Lower lobe of right lung (tissue), 2 donors: ENCODE measurements at regions not wholly inside any gene's neighbourhood (a gene's known extent, or its start where the extent isn't known, plus 50 kb on each side); places are given as distances from the start of the nearest gene placed in this dataset.

Experiments
- ATAC-seq, 2 donors: fragments of 200-7000 bp; cut with Tn5 transposase; one replicate each; pipeline ENCODE4 v1.9.1; 2020 to 2022; ENCODE audit warnings: mild to moderate bottlenecking in 2 of 2, moderate library complexity in 2 of 2
- DNase-seq: peaks from one replicate; pipeline ENCODE4 v3.0.0-alpha.2; 2020
- H3K27ac ChIP-seq: fragments of 200-600 bp; one replicate; pipeline ENCODE4 v1.8.0; 2022
- H3K27me3 ChIP-seq: fragments of 200-600 bp; one replicate; pipeline ENCODE4 v1.8.0; 2022; ENCODE audit warnings: low read depth
- H3K36me3 ChIP-seq: fragments of 200-600 bp; one replicate; pipeline ENCODE4 v1.8.0; 2022; ENCODE audit warnings: mild to moderate bottlenecking
- H3K4me1 ChIP-seq: fragments of 200-600 bp; one replicate; pipeline ENCODE4 v1.8.0; 2022
- H3K4me3 ChIP-seq: fragments of 200-600 bp; one replicate; pipeline ENCODE4 v1.8.0; 2022; ENCODE audit warnings: mild to moderate bottlenecking
- H3K9me3 ChIP-seq: fragments of 200-600 bp; one replicate; pipeline ENCODE4 v1.8.0; 2022
- CTCF ChIP-seq: fragments of 200-600 bp; IDR thresholded peaks from one replicate; pipeline ENCODE4 v1.8.0; 2022; ENCODE audit warnings: antibody characterized with exemption, mild to moderate bottlenecking
- intact Hi-C: fragments of 100-400 bp; cut with DNase I; formaldehyde crosslinking; loops from one replicate; pipeline ENCODE4 v1.11.0; 2022
- donor health status: DM: no; HTN: yes; CAD: no; lungs with severe emphysema.

- no peaks in the 10 kb centered on the region for H3K36me3 ChIP-seq
- H3K4me3 ChIP-seq = no peak overlapping the region
- no peak overlapping the region for H3K27ac ChIP-seq
- no peak for ATAC-seq
- TF ChIP-seq CTCF = no peak
- DNase-seq = no peak
- intact Hi-C loops = no loop called here
- peaks cover 20% of the 10 kb centered on the region for H3K9me3 ChIP-seq
- H3K27me3 ChIP-seq = no peaks in the 10 kb centered on the region
- no peaks in the 10 kb centered on the region for H3K4me1 ChIP-seq
These were observed 692.5 kb upstream of the ADAMTS16 start for GRCh38 chr5:4447657-4448056.

GRCh38 chr5:4453655-4454054 is 686.5 kb upstream of the ADAMTS16 start:
- H3K9me3 ChIP-seq = no peaks in the 10 kb centered on the region
- intact Hi-C loops = no loop called here
- TF ChIP-seq CTCF = no peak
- no peaks in the 10 kb centered on the region for H3K36me3 ChIP-seq
- no peak overlapping the region for H3K4me3 ChIP-seq
- no peaks in the 10 kb centered on the region for H3K27me3 ChIP-seq
- ATAC-seq = no peak
- no peak for DNase-seq
- no peaks in the 10 kb centered on the region for H3K4me1 ChIP-seq
- H3K27ac ChIP-seq = no peak overlapping the region

- no peak for ATAC-seq
These were observed 660.7 kb upstream of the ADAMTS16 start for GRCh38 chr5:4479426-4479825.

GRCh38 chr5:4480528-4481349 is 659.4 kb upstream of the ADAMTS16 start:
- Histone ChIP-seq H3K4me1 (no peaks in the 10 kb centered on the region), H3K9me3 (no peaks in the 10 kb centered on the region), H3K27me3 (no peaks in the 10 kb centered on the region), H3K27ac (no peak overlapping the region), H3K4me3 (no peak overlapping the region), H3K36me3 (no peaks in the 10 kb centered on the region)
- DNase-seq = no peak
- peak; percentile 52 to 62 for ATAC-seq
- intact Hi-C loops = no loop called here
- TF ChIP-seq CTCF = no peak

More at GRCh38 chr5:4479426-4479825, 660.7 kb upstream of the ADAMTS16 start:
- no peak for TF ChIP-seq CTCF
- no peaks in the 10 kb centered on the region for H3K9me3 ChIP-seq
- no peaks in the 10 kb centered on the region for H3K36me3 ChIP-seq
- no peak overlapping the region for H3K4me3 ChIP-seq
- no peaks in the 10 kb centered on the region for H3K4me1 ChIP-seq
- H3K27ac ChIP-seq = no peak overlapping the region
- no peaks in the 10 kb centered on the region for H3K27me3 ChIP-seq
- intact Hi-C loops = no loop called here
- no peak for DNase-seq

GRCh38 chr5:4487581-4487980 is 652.5 kb upstream of the ADAMTS16 start:
- ATAC-seq (no peak), DNase-seq (no peak)
- H3K9me3 ChIP-seq = no peaks in the 10 kb centered on the region
- no peak overlapping the region for H3K27ac ChIP-seq
- no peaks in the 10 kb centered on the region for H3K27me3 ChIP-seq
- H3K36me3 ChIP-seq = no peaks in the 10 kb centered on the region
- no peak for TF ChIP-seq CTCF
- intact Hi-C loops = no loop called here
- H3K4me1 ChIP-seq = no peaks in the 10 kb centered on the region
- H3K4me3 ChIP-seq = no peak overlapping the region
